ENCODE measurements at regions not wholly inside any gene's neighbourhood (a gene's known extent, or its start where the extent isn't known, plus 50 kb on each side); places are given as distances from the start of the nearest gene placed in this dataset.

- WGBS (ENCODE audit: extremely low coverage, insufficient coverage, low lambda C conversion rate): no CpG with 5 or more reads among the region's 5 CpGs
- H3K23ac ChIP-seq (ENCODE audit: low read length): no peak overlapping the region
- no peak overlapping the region for H3K18ac ChIP-seq (ENCODE audit: low read length)
- no peak overlapping the region for H3K56ac ChIP-seq (ENCODE audit: low read length)
- H4K8ac ChIP-seq (ENCODE audit: low read depth, low read length): no peak overlapping the region
- no peak overlapping the region for H3K4me3 ChIP-seq (ENCODE audit: low read length)
- no peak overlapping the region for H3K4ac ChIP-seq (ENCODE audit: low read depth, low read length)
- no peaks in the 10 kb centered on the region for H3K79me2 ChIP-seq (ENCODE audit: control insufficient read depth, insufficient read depth, low read length)
- no peak overlapping the region for H3K4me2 ChIP-seq (ENCODE audit: low read length)
- DNase-seq: no peak
- no peaks in the 10 kb centered on the region for H3K79me1 ChIP-seq (ENCODE audit: low read length)
- no peak overlapping the region for H2BK5ac ChIP-seq (ENCODE audit: low read length)
- no peak overlapping the region for H3K9ac ChIP-seq (ENCODE audit: low read length)
- H2AK5ac ChIP-seq (ENCODE audit: low read length): no peak overlapping the region
- H3K27ac ChIP-seq (ENCODE audit: low read depth, low read length): no peak overlapping the region
- no peak overlapping the region for H2BK15ac ChIP-seq (replicated peaks; ENCODE audit: low read depth)
- H4K5ac ChIP-seq (ENCODE audit: low read length): no peak overlapping the region
- no peaks in the 10 kb centered on the region for H3K27me3 ChIP-seq (ENCODE audit: insufficient read depth, low read length, poor library complexity)
- H3K36me3 ChIP-seq (ENCODE audit: control insufficient read depth, insufficient read depth, low read length): no peaks in the 10 kb centered on the region
- H3K4me1 ChIP-seq (ENCODE audit: control insufficient read depth, low read depth, low read length): peaks cover 5% of the 10 kb centered on the region
- H2BK120ac ChIP-seq (ENCODE audit: low read depth, low read length): no peak overlapping the region
Observed at GRCh38 chr10:90988802-90989201, 67.9 kb upstream of the ANKRD1 start.

GRCh38 chr10:90989378-90989777, 68.5 kb upstream of the ANKRD1 start:
- H2AK5ac ChIP-seq (ENCODE audit: low read length): no peak overlapping the region
- H2BK15ac ChIP-seq (replicated peaks; ENCODE audit: low read depth): no peak overlapping the region
- no peaks in the 10 kb centered on the region for H3K36me3 ChIP-seq (ENCODE audit: control insufficient read depth, insufficient read depth, low read length)
- H3K27ac ChIP-seq (ENCODE audit: low read depth, low read length): no peak overlapping the region
- no peak overlapping the region for H3K9ac ChIP-seq (ENCODE audit: low read length)
- DNase-seq: no peak
- H4K5ac ChIP-seq (ENCODE audit: low read length): no peak overlapping the region
- H2BK120ac ChIP-seq (ENCODE audit: low read depth, low read length): no peak overlapping the region
- no peak overlapping the region for H4K8ac ChIP-seq (ENCODE audit: low read depth, low read length)
- no peak overlapping the region for H3K4me2 ChIP-seq (ENCODE audit: low read length)
- peaks cover 5% of the 10 kb centered on the region for H3K4me1 ChIP-seq (ENCODE audit: control insufficient read depth, low read depth, low read length)
- H3K4me3 ChIP-seq (ENCODE audit: low read length): no peak overlapping the region
- no peaks in the 10 kb centered on the region for H3K79me2 ChIP-seq (ENCODE audit: control insufficient read depth, insufficient read depth, low read length)
- no peaks in the 10 kb centered on the region for H3K27me3 ChIP-seq (ENCODE audit: insufficient read depth, low read length, poor library complexity)
- H3K79me1 ChIP-seq (ENCODE audit: low read length): no peaks in the 10 kb centered on the region
- WGBS (ENCODE audit: extremely low coverage, insufficient coverage, low lambda C conversion rate): no CpG with 5 or more reads among the region's 3 CpGs
- H3K4ac ChIP-seq (ENCODE audit: low read depth, low read length): no peak overlapping the region
- H3K18ac ChIP-seq (ENCODE audit: low read length): no peak overlapping the region
- H3K23ac ChIP-seq (ENCODE audit: low read length): no peak overlapping the region
- H3K56ac ChIP-seq (ENCODE audit: low read length): no peak overlapping the region
- H2BK5ac ChIP-seq (ENCODE audit: low read length): no peak overlapping the region

- no peaks in the 10 kb centered on the region for H3K36me3 ChIP-seq (ENCODE audit: control insufficient read depth, insufficient read depth, low read length)
- no peak overlapping the region for H3K18ac ChIP-seq (ENCODE audit: low read length)
- H2BK5ac ChIP-seq (ENCODE audit: low read length): no peak overlapping the region
- no peak overlapping the region for H4K8ac ChIP-seq (ENCODE audit: low read depth, low read length)
- H4K5ac ChIP-seq (ENCODE audit: low read length): no peak overlapping the region
- no peak overlapping the region for H3K4me2 ChIP-seq (ENCODE audit: low read length)
- peaks cover 3% of the 10 kb centered on the region for H3K4me1 ChIP-seq (ENCODE audit: control insufficient read depth, low read depth, low read length)
- DNase-seq: no peak
- H3K79me2 ChIP-seq (ENCODE audit: control insufficient read depth, insufficient read depth, low read length): no peaks in the 10 kb centered on the region
- H3K27me3 ChIP-seq (ENCODE audit: insufficient read depth, low read length, poor library complexity): no peaks in the 10 kb centered on the region
- H3K56ac ChIP-seq (ENCODE audit: low read length): no peak overlapping the region
- H3K4me3 ChIP-seq (ENCODE audit: low read length): no peak overlapping the region
- H2BK15ac ChIP-seq (replicated peaks; ENCODE audit: low read depth): no peak overlapping the region
- H3K79me1 ChIP-seq (ENCODE audit: low read length): no peaks in the 10 kb centered on the region
- no peak overlapping the region for H3K9ac ChIP-seq (ENCODE audit: low read length)
- H2BK120ac ChIP-seq (ENCODE audit: low read depth, low read length): no peak overlapping the region
- H3K27ac ChIP-seq (ENCODE audit: low read depth, low read length): no peak overlapping the region
- H3K23ac ChIP-seq (ENCODE audit: low read length): no peak overlapping the region
- H3K4ac ChIP-seq (ENCODE audit: low read depth, low read length): no peak overlapping the region
- WGBS (ENCODE audit: extremely low coverage, insufficient coverage, low lambda C conversion rate): no CpG with 5 or more reads among the region's 2 CpGs
- H2AK5ac ChIP-seq (ENCODE audit: low read length): no peak overlapping the region
Observed at GRCh38 chr10:90992462-90992861, 71.6 kb upstream of the ANKRD1 start.

- no peaks in the 10 kb centered on the region for H3K36me3 ChIP-seq (ENCODE audit: control insufficient read depth, insufficient read depth, low read length)
- no peak overlapping the region for H4K5ac ChIP-seq (ENCODE audit: low read length)
- no peaks in the 10 kb centered on the region for H3K27me3 ChIP-seq (ENCODE audit: insufficient read depth, low read length, poor library complexity)
- H3K23ac ChIP-seq (ENCODE audit: low read length): no peak overlapping the region
- no peak overlapping the region for H3K27ac ChIP-seq (ENCODE audit: low read depth, low read length)
- H3K79me2 ChIP-seq (ENCODE audit: control insufficient read depth, insufficient read depth, low read length): no peaks in the 10 kb centered on the region
- no peak overlapping the region for H2BK5ac ChIP-seq (ENCODE audit: low read length)
- no peak overlapping the region for H3K4ac ChIP-seq (ENCODE audit: low read depth, low read length)
- H2BK120ac ChIP-seq (ENCODE audit: low read depth, low read length): no peak overlapping the region
- no peak overlapping the region for H4K8ac ChIP-seq (ENCODE audit: low read depth, low read length)
- H3K9ac ChIP-seq (ENCODE audit: low read length): no peak overlapping the region
- no peak for DNase-seq
- H3K4me1 ChIP-seq (ENCODE audit: control insufficient read depth, low read depth, low read length): no peaks in the 10 kb centered on the region
- H3K56ac ChIP-seq (ENCODE audit: low read length): no peak overlapping the region
- H2AK5ac ChIP-seq (ENCODE audit: low read length): no peak overlapping the region
- no peak overlapping the region for H3K4me2 ChIP-seq (ENCODE audit: low read length)
- no peak overlapping the region for H3K18ac ChIP-seq (ENCODE audit: low read length)
- no CpG with 5 or more reads among the region's 3 CpGs for WGBS (ENCODE audit: extremely low coverage, insufficient coverage, low lambda C conversion rate)
- H3K4me3 ChIP-seq (ENCODE audit: low read length): no peak overlapping the region
- H2BK15ac ChIP-seq (replicated peaks; ENCODE audit: low read depth): no peak overlapping the region
- no peaks in the 10 kb centered on the region for H3K79me1 ChIP-seq (ENCODE audit: low read length)
Observed at GRCh38 chr10:90993340-90993739, 72.5 kb upstream of the ANKRD1 start.

GRCh38 chr10:90997670-90998069, 76.8 kb upstream of the ANKRD1 start:
- no peak overlapping the region for H3K4me2 ChIP-seq (ENCODE audit: low read length)
- H3K36me3 ChIP-seq (ENCODE audit: control insufficient read depth, insufficient read depth, low read length): no peaks in the 10 kb centered on the region
- no CpG with 5 or more reads among the region's 3 CpGs for WGBS (ENCODE audit: extremely low coverage, insufficient coverage, low lambda C conversion rate)
- no peaks in the 10 kb centered on the region for H3K79me2 ChIP-seq (ENCODE audit: control insufficient read depth, insufficient read depth, low read length)
- no peak overlapping the region for H3K18ac ChIP-seq (ENCODE audit: low read length)
- no peak overlapping the region for H3K27ac ChIP-seq (ENCODE audit: low read depth, low read length)
- no peak overlapping the region for H2BK5ac ChIP-seq (ENCODE audit: low read length)
- no peak overlapping the region for H3K23ac ChIP-seq (ENCODE audit: low read length)
- no peak overlapping the region for H2BK120ac ChIP-seq (ENCODE audit: low read depth, low read length)
- no peak overlapping the region for H4K5ac ChIP-seq (ENCODE audit: low read length)
- H3K79me1 ChIP-seq (ENCODE audit: low read length): no peaks in the 10 kb centered on the region
- no peaks in the 10 kb centered on the region for H3K27me3 ChIP-seq (ENCODE audit: insufficient read depth, low read length, poor library complexity)
- H3K4ac ChIP-seq (ENCODE audit: low read depth, low read length): no peak overlapping the region
- no peak overlapping the region for H3K4me3 ChIP-seq (ENCODE audit: low read length)
- H2AK5ac ChIP-seq (ENCODE audit: low read length): no peak overlapping the region
- H3K56ac ChIP-seq (ENCODE audit: low read length): no peak overlapping the region
- no peak overlapping the region for H4K8ac ChIP-seq (ENCODE audit: low read depth, low read length)
- no peak overlapping the region for H3K9ac ChIP-seq (ENCODE audit: low read length)
- H2BK15ac ChIP-seq (replicated peaks; ENCODE audit: low read depth): no peak overlapping the region
- no peak for DNase-seq
- no peaks in the 10 kb centered on the region for H3K4me1 ChIP-seq (ENCODE audit: control insufficient read depth, low read depth, low read length)

GRCh38 chr10:90998733-90999511, 78.0 kb upstream of the ANKRD1 start:
- H3K27ac ChIP-seq (ENCODE audit: low read depth, low read length): no peak overlapping the region
- WGBS (ENCODE audit: extremely low coverage, insufficient coverage, low lambda C conversion rate): no CpG with 5 or more reads among the region's 11 CpGs
- no peak for DNase-seq

More at GRCh38 chr10:90998733-90999511, 78.0 kb upstream of the ANKRD1 start:
- no peaks in the 10 kb centered on the region for H3K4me1 ChIP-seq (ENCODE audit: control insufficient read depth, low read depth, low read length)
- H3K56ac ChIP-seq (ENCODE audit: low read length): no peak overlapping the region
- no peak overlapping the region for H3K23ac ChIP-seq (ENCODE audit: low read length)
- no peak overlapping the region for H4K5ac ChIP-seq (ENCODE audit: low read length)
- no peak overlapping the region for H3K4ac ChIP-seq (ENCODE audit: low read depth, low read length)
- no peaks in the 10 kb centered on the region for H3K36me3 ChIP-seq (ENCODE audit: control insufficient read depth, insufficient read depth, low read length)
- no peak overlapping the region for H3K4me2 ChIP-seq (ENCODE audit: low read length)
- no peaks in the 10 kb centered on the region for H3K79me1 ChIP-seq (ENCODE audit: low read length)
- no peak overlapping the region for H3K9ac ChIP-seq (ENCODE audit: low read length)
- no peaks in the 10 kb centered on the region for H3K79me2 ChIP-seq (ENCODE audit: control insufficient read depth, insufficient read depth, low read length)
- H2BK15ac ChIP-seq (replicated peaks; ENCODE audit: low read depth): no peak overlapping the region
- H3K18ac ChIP-seq (ENCODE audit: low read length): no peak overlapping the region
- H2BK5ac ChIP-seq (ENCODE audit: low read length): no peak overlapping the region
- no peak overlapping the region for H2BK120ac ChIP-seq (ENCODE audit: low read depth, low read length)
- no peak overlapping the region for H3K4me3 ChIP-seq (ENCODE audit: low read length)
- H4K8ac ChIP-seq (ENCODE audit: low read depth, low read length): no peak overlapping the region
- H2AK5ac ChIP-seq (ENCODE audit: low read length): no peak overlapping the region
- no peaks in the 10 kb centered on the region for H3K27me3 ChIP-seq (ENCODE audit: insufficient read depth, low read length, poor library complexity)

All from mesendoderm (in vitro differentiated cells).